Dendritic cell treated with granulocyte-macrophage colony-stimulating factor and Interleukin-4, amounts not matched to agents 40 ng/mL and 50 ng/mL, for 4 days (primary cell): ENCODE measurements at regions not wholly inside any gene's neighbourhood (a gene's known extent, or its start where the extent isn't known, plus 50 kb on each side); places are given as distances from the start of the nearest gene placed in this dataset.
"Not testable (repeated sequence)": the region's sequence is repeated elsewhere in the genome, so short reads cannot be mapped to it uniquely, and the experiment has no call there.

ENCODE experiments used
- H3K27ac Mint-ChIP-seq: one replicate; pipeline ENCODE4 v1.8.0; 2022; ENCODE audit warnings: mild to moderate bottlenecking, mixed read lengths
- H3K27me3 Mint-ChIP-seq: one replicate; pipeline ENCODE4 v1.8.0; 2022; ENCODE audit warnings: mild to moderate bottlenecking, mixed read lengths
- H3K36me3 Mint-ChIP-seq: one replicate; pipeline ENCODE4 v1.8.0; 2022; ENCODE audit warnings: low read depth, mixed read lengths
- H3K4me1 Mint-ChIP-seq: one replicate; pipeline ENCODE4 v1.8.0; 2022; ENCODE audit warnings: low read depth, mixed read lengths
- H3K4me3 Mint-ChIP-seq: one replicate; pipeline ENCODE4 v1.8.0; 2022; ENCODE audit warnings: mild to moderate bottlenecking, moderate library complexity, mixed read lengths
- H3K9me3 Mint-ChIP-seq: one replicate; pipeline ENCODE4 v1.8.0; 2022; ENCODE audit warnings: mixed read lengths
- intact Hi-C: fragments of 100-400 bp; cut with micrococcal nuclease; formaldehyde crosslinking; loops from one replicate; pipeline ENCODE4 v1.15.0; 2022

- H3K4me1 Mint-ChIP-seq, H3K27me3 Mint-ChIP-seq, H3K36me3 Mint-ChIP-seq, H3K27ac Mint-ChIP-seq, H3K4me3 Mint-ChIP-seq, intact Hi-C loops: not testable (repeated sequence)
- H3K9me3 Mint-ChIP-seq = peaks cover 42% of the 10 kb centered on the region
Measured at GRCh38 chr20:26373066-26373465, 676.4 kb upstream of the ZNF337 start.

GRCh38 chr20:26354511-26354910 lies 657.9 kb upstream of the ZNF337 start:
- Mint-ChIP-seq H3K4me1 (no peaks in the 10 kb centered on the region), H3K4me3 (no peak overlapping the region)
- intact Hi-C loops = no loop called here

GRCh38 chr20:26347396-26347795 lies 650.7 kb upstream of the ZNF337 start:
- Mint-ChIP-seq H3K9me3 (peaks cover 61% of the 10 kb centered on the region), H3K4me1 (no peaks in the 10 kb centered on the region), H3K27me3 (no peaks in the 10 kb centered on the region), H3K36me3 (no peaks in the 10 kb centered on the region), H3K4me3 (no peak overlapping the region), H3K27ac (no peak overlapping the region)
- intact Hi-C loops = no loop called here

More at GRCh38 chr20:26354511-26354910, 657.9 kb upstream of the ZNF337 start:
- H3K9me3 Mint-ChIP-seq = peaks cover 69% of the 10 kb centered on the region
- no peaks in the 10 kb centered on the region for H3K27me3 Mint-ChIP-seq
- H3K27ac Mint-ChIP-seq = no peak overlapping the region
- H3K36me3 Mint-ChIP-seq = no peaks in the 10 kb centered on the region

- peaks cover 59% of the 10 kb centered on the region for H3K9me3 Mint-ChIP-seq
- H3K4me3 Mint-ChIP-seq, H3K4me1 Mint-ChIP-seq, intact Hi-C loops, H3K36me3 Mint-ChIP-seq, H3K27ac Mint-ChIP-seq, H3K27me3 Mint-ChIP-seq: not testable (repeated sequence)
Measured at GRCh38 chr20:26340460-26341065, 643.9 kb upstream of the ZNF337 start.

- H3K27me3 Mint-ChIP-seq = no peaks in the 10 kb centered on the region
- peaks cover 42% of the 10 kb centered on the region for H3K9me3 Mint-ChIP-seq
- H3K36me3 Mint-ChIP-seq = no peaks in the 10 kb centered on the region
- no peaks in the 10 kb centered on the region for H3K4me1 Mint-ChIP-seq
- intact Hi-C loops = no loop called here
- H3K4me3 Mint-ChIP-seq = no peak overlapping the region
- H3K27ac Mint-ChIP-seq = no peak overlapping the region
Measured at GRCh38 chr20:26324177-26324576, 627.5 kb upstream of the ZNF337 start.

GRCh38 chr20:26315054-26315453 lies 618.4 kb upstream of the ZNF337 start:
- Mint-ChIP-seq H3K4me1 (no peaks in the 10 kb centered on the region), H3K4me3 (no peak overlapping the region), H3K9me3 (peaks cover 18% of the 10 kb centered on the region), H3K27me3 (no peaks in the 10 kb centered on the region), H3K36me3 (no peaks in the 10 kb centered on the region), H3K27ac (no peak overlapping the region)
- intact Hi-C loops = no loop called here

GRCh38 chr20:26309720-26310119 lies 613.1 kb upstream of the ZNF337 start:
- H3K27ac Mint-ChIP-seq, intact Hi-C loops, H3K4me1 Mint-ChIP-seq, H3K4me3 Mint-ChIP-seq, H3K36me3 Mint-ChIP-seq, H3K27me3 Mint-ChIP-seq: not testable (repeated sequence)
- peaks cover 23% of the 10 kb centered on the region for H3K9me3 Mint-ChIP-seq

GRCh38 chr20:26308961-26309360 lies 612.3 kb upstream of the ZNF337 start:
- Mint-ChIP-seq H3K4me1 (no peaks in the 10 kb centered on the region), H3K4me3 (no peak overlapping the region), H3K27ac (no peak overlapping the region), H3K36me3 (no peaks in the 10 kb centered on the region), H3K9me3 (peaks cover 24% of the 10 kb centered on the region), H3K27me3 (no peaks in the 10 kb centered on the region)
- intact Hi-C loops = no loop called here

GRCh38 chr20:26295006-26295405 lies 598.4 kb upstream of the ZNF337 start:
- H3K27me3 Mint-ChIP-seq = no peaks in the 10 kb centered on the region
- no peaks in the 10 kb centered on the region for H3K4me1 Mint-ChIP-seq
- intact Hi-C loops = no loop called here

GRCh38 chr20:26288379-26289061 lies 591.9 kb upstream of the ZNF337 start:
- H3K27ac Mint-ChIP-seq, H3K27me3 Mint-ChIP-seq, H3K4me1 Mint-ChIP-seq, intact Hi-C loops, H3K36me3 Mint-ChIP-seq, H3K4me3 Mint-ChIP-seq: not testable (repeated sequence)
- peaks cover 22% of the 10 kb centered on the region for H3K9me3 Mint-ChIP-seq

More at GRCh38 chr20:26295006-26295405, 598.4 kb upstream of the ZNF337 start:
- H3K36me3 Mint-ChIP-seq = no peaks in the 10 kb centered on the region
- no peak overlapping the region for H3K4me3 Mint-ChIP-seq
- peaks cover 3% of the 10 kb centered on the region for H3K9me3 Mint-ChIP-seq
- H3K27ac Mint-ChIP-seq = no peak overlapping the region

GRCh38 chr20:26279238-26279637 lies 582.6 kb upstream of the ZNF337 start:
- intact Hi-C loops = no loop called here
- Mint-ChIP-seq H3K4me3 (no peak overlapping the region), H3K4me1 (no peaks in the 10 kb centered on the region), H3K27me3 (no peaks in the 10 kb centered on the region), H3K9me3 (peaks cover 65% of the 10 kb centered on the region), H3K36me3 (no peaks in the 10 kb centered on the region), H3K27ac (no peak overlapping the region)

- peaks cover 58% of the 10 kb centered on the region for H3K9me3 Mint-ChIP-seq
- no peak overlapping the region for H3K4me3 Mint-ChIP-seq
- no peaks in the 10 kb centered on the region for H3K36me3 Mint-ChIP-seq
- intact Hi-C loops = no loop called here
- H3K27me3 Mint-ChIP-seq = no peaks in the 10 kb centered on the region
- no peak overlapping the region for H3K27ac Mint-ChIP-seq
- no peaks in the 10 kb centered on the region for H3K4me1 Mint-ChIP-seq
Measured at GRCh38 chr20:26277339-26277738, 580.7 kb upstream of the ZNF337 start.

- intact Hi-C loops = no loop called here
- Mint-ChIP-seq H3K27ac (no peak overlapping the region), H3K27me3 (no peaks in the 10 kb centered on the region), H3K9me3 (peaks cover 64% of the 10 kb centered on the region), H3K4me3 (no peak overlapping the region), H3K4me1 (no peaks in the 10 kb centered on the region), H3K36me3 (no peaks in the 10 kb centered on the region)
Measured at GRCh38 chr20:26276554-26277210, 580.0 kb upstream of the ZNF337 start.

- H3K27me3 Mint-ChIP-seq, H3K4me3 Mint-ChIP-seq, H3K4me1 Mint-ChIP-seq, H3K36me3 Mint-ChIP-seq, intact Hi-C loops, H3K27ac Mint-ChIP-seq: not testable (repeated sequence)
- peaks cover 29% of the 10 kb centered on the region for H3K9me3 Mint-ChIP-seq
Measured at GRCh38 chr20:26268762-26269161, 572.1 kb upstream of the ZNF337 start.
